GM18951 (cell line): ENCODE measurements at regions not wholly inside any gene's neighbourhood (a gene's known extent, or its start where the extent isn't known, plus 50 kb on each side); places are given as distances from the start of the nearest gene placed in this dataset.

Experiments used
- POLR2A ChIP-seq: IDR thresholded peaks from 4 replicates; pipeline ENCODE4 v1.6.1; 2011; ENCODE audit warnings: mild to moderate bottlenecking; ENCODE audit not compliant: insufficient read length, insufficient read depth; ENCODE audit errors: extremely low read depth
- in situ Hi-C: fragments of 300-500 bp; cut with MboI; formaldehyde crosslinking; loops from one replicate; pipeline ENCODE4 v1.12.0; 2022; ENCODE audit warnings: low sequenced_read_pairs, mixed read lengths, inconsistent platforms; ENCODE audit not compliant: unreplicated experiment

DNA sequence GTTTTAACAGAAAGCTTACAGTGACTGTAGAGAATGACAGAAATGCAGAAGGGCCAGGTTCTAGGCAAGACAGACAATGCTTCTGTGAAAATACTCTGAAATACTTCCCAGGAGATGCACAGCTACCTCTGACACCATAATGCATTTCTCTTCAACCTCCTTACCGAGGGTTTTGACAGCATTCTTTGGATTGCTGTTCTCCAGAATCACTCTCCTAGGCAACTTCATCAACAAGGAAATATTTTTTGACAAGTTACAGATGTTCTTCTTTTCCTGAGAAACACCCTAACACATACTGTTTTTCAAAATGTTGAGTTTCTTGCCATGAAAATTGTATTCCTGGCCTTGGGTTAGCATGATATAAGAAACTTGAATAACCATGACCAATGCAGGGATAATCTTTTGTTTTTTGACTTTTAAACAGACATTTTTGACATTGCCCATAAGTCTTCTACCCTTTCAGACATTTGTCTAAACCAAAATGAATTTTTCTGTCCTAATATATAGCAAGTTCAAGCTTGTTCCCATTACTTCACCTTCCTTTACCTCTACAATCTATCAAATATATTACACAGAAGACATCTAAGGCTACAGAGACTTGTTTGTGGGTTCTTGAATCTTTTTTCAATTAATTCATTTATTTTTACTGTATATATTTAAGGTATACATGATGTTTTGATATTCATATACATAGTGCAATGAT, 108.1 kb downstream of the CCDC34 start:
- in situ Hi-C loops = no loop called here
- TF ChIP-seq POLR2A = no peak

DNA sequence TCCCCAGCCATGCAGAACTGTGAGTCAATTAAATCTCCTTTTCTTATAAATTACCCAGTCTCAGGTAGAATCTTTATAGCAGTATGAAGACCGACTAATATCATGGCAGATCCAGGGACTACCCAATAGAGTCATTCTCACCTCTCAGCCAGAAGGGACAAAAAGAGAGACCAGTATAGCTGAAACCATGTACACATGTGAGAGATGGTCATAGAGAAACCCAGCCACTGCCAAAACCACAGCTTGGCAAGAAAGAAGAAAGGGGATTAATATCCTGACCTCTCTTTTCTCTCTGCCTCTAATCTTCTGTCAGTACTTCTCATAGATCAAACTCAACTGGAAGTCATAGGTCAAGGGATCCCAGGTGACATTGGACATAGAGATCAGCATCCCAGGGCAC, 109.8 kb downstream of the CCDC34 start:
- in situ Hi-C loops = no loop called here
- TF ChIP-seq POLR2A = no peak

GRCh38 chr11:27250867-27251665, 111.9 kb downstream of the CCDC34 start:
- TF ChIP-seq POLR2A = no peak
- in situ Hi-C loops = no loop called here

GRCh38 chr11:27248576-27249509, 114.2 kb downstream of the CCDC34 start:
- in situ Hi-C loops = no loop called here
- TF ChIP-seq POLR2A = no peak

DNA sequence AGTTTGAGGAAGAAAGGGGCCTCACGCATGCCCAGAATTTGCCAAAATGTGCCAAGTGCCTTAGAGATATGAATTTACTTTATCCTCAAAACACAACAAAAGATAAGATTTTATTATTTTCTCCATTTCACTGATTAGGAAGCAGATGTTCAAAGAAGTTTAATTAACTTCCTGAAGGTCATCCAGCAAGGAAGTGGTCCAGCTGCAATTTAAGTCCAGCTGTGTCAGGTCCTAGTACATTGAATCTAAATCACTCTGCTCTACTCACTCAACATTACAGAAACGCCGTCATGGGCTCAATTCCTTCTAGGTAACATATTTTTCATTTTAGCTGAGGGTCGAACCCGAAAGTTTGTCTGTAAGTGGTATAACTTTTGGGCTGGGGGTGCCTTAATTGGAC, 115.4 kb downstream of the CCDC34 start:
- in situ Hi-C loops = no loop called here
- no peak for TF ChIP-seq POLR2A

- TF ChIP-seq POLR2A = no peak
- in situ Hi-C loops = no loop called here
These were observed 116.1 kb downstream of the CCDC34 start for GRCh38 chr11:27246925-27247324.

- TF ChIP-seq POLR2A = no peak
These were observed 118.1 kb downstream of the CCDC34 start for GRCh38 chr11:27244900-27245299.

GRCh38 chr11:27242591-27242990, 120.4 kb downstream of the CCDC34 start:
- no peak for TF ChIP-seq POLR2A
- in situ Hi-C loops = no loop called here

More at GRCh38 chr11:27244900-27245299, 118.1 kb downstream of the CCDC34 start:
- in situ Hi-C loops = no loop called here

DNA sequence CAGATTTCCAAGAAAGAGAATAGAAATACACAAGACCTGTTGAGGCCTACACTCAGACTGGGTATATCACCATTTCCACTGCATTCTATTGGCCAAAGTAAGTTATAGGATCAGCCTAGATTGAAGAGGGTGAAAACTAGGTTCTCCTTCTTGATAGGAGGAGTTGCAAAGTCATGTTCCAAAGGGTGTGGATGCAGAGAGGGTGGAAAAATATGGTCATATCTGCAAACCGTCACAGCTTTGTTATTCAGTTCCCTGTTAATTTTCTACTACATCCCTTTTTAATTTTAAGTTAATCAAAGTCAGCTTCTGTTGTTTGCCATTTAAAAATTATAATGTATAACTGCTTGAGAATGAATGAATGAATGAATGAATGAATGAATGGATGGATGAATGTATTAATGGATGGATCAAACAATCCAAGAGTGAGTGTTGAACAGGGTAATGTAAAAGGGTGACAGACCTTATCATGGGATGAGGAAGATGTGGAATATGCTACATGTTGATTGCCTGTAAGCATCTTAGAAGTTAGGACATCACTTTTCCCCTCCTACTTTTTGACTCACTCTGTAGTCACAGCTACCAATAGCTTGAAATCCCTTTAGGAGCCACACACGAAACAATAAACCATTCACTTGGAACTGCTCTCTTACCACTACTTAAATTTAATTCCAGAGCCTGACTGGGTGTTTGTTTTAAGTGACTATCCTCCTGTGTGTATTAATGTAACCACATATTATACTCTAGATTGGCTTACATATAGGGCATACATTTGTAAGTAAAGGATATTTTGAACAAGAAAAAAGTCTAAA, 121.5 kb downstream of the CCDC34 start:
- in situ Hi-C loops = no loop called here
- no peak for TF ChIP-seq POLR2A

- in situ Hi-C loops = no loop called here
- TF ChIP-seq POLR2A = no peak
These were observed 123.6 kb downstream of the CCDC34 start for GRCh38 chr11:27239305-27239942.

- in situ Hi-C loops = no loop called here
- no peak for TF ChIP-seq POLR2A
These were observed 124.2 kb downstream of the CCDC34 start for GRCh38 chr11:27238811-27239210.

DNA sequence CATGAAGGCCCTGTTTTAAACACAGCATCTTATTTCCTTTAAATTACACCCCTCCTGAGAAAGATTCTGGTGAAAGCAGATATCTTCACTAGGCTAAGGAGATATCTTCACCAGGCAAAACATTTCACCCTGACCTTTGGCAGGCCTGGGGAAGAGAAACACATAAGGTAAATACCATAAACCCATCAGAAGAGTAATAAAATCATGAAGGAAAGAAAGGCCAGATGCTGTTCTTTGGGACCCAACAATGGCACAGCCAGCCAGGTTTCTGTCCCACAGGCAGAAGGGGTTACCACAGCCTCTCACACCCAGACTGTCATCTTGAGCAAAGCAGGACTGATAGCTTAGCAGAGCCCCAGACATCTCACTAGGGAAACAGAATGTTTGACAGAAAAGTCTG, 125.4 kb downstream of the CCDC34 start:
- in situ Hi-C loops = no loop called here
- TF ChIP-seq POLR2A = no peak
